GM13977 (cell line): ENCODE measurements at regions not wholly inside any gene's neighbourhood (a gene's known extent, or its start where the extent isn't known, plus 50 kb on each side); places are given as distances from the start of the nearest gene placed in this dataset.

ENCODE experiments used
- DNase-seq: peaks from one replicate; pipeline ENCODE4 v3.0.0; 2012; ENCODE audit warnings: low spot score
- in situ Hi-C: fragments of 300-500 bp; cut with MboI; formaldehyde crosslinking; loops from one replicate; pipeline ENCODE4 v1.12.0; 2022; ENCODE audit warnings: low sequenced_read_pairs, low pct_unique_long_range_greater_than_20kb, mixed read lengths, inconsistent platforms; ENCODE audit not compliant: unreplicated experiment
- TF ChIP-seq, protein P1 (sequence below): IDR thresholded peaks from 2 replicates; pipeline ENCODE4 v1.5.1; 2012; ENCODE audit warnings: mild to moderate bottlenecking, control low read depth; ENCODE audit not compliant: insufficient read depth; ENCODE audit errors: extremely low read depth, missing control alignments

DNA sequence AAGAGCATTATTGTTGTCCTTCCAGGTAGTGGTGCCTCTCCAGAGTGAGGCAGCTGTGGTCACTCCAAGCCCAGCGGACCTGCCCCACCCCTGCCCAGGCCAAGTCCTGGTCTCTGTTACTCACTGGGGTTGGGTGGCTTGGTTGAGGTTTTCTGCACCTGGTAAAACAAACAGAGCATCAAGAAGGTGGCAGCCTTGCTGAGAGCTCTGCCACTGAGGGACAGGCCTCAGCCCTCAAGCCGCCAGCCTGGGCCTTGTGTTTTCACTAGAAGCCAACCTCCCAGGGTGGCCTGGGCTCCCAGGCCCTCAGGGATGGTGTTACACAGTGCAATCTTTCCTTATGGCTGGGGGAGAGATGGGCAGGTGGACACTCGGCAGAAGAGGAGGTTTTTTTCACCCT is 182.7 kb downstream of the BCOR start:
- TF ChIP-seq, protein P1, sequence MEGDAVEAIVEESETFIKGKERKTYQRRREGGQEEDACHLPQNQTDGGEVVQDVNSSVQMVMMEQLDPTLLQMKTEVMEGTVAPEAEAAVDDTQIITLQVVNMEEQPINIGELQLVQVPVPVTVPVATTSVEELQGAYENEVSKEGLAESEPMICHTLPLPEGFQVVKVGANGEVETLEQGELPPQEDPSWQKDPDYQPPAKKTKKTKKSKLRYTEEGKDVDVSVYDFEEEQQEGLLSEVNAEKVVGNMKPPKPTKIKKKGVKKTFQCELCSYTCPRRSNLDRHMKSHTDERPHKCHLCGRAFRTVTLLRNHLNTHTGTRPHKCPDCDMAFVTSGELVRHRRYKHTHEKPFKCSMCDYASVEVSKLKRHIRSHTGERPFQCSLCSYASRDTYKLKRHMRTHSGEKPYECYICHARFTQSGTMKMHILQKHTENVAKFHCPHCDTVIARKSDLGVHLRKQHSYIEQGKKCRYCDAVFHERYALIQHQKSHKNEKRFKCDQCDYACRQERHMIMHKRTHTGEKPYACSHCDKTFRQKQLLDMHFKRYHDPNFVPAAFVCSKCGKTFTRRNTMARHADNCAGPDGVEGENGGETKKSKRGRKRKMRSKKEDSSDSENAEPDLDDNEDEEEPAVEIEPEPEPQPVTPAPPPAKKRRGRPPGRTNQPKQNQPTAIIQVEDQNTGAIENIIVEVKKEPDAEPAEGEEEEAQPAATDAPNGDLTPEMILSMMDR: no peak
- in situ Hi-C loops: no loop called here

GRCh38 chrX:39915596-39915995 is 182.2 kb downstream of the BCOR start:
- no peak for DNase-seq
- in situ Hi-C loops: no loop called here
- TF ChIP-seq, protein P1: no peak

More for the DNA sequence above, 182.7 kb downstream of the BCOR start:
- no peak for DNase-seq

GRCh38 chrX:39921838-39922237 is 175.9 kb downstream of the BCOR start:
- in situ Hi-C loops: no loop called here
- TF ChIP-seq, protein P1: no peak
- no peak for DNase-seq

DNA sequence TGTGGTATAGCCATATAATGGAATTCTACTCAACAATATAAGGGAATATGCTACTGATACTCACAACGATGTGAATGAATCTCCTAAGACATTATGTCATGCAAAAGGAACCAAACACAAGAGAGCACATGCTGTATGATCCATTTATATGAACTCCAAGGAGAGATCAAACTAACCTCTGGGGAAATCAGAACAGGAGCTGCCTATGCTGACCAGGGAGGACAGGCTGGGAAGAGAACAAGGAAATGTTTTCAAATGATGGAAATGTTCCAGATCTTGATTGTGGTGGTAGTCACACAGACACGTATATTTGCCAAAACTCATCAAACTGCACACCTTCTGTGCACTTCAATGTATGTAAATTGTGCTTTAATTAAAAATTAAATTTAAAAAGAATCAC is 175.3 kb downstream of the BCOR start:
- in situ Hi-C loops: no loop called here
- TF ChIP-seq, protein P1: no peak
- DNase-seq: no peak

DNA sequence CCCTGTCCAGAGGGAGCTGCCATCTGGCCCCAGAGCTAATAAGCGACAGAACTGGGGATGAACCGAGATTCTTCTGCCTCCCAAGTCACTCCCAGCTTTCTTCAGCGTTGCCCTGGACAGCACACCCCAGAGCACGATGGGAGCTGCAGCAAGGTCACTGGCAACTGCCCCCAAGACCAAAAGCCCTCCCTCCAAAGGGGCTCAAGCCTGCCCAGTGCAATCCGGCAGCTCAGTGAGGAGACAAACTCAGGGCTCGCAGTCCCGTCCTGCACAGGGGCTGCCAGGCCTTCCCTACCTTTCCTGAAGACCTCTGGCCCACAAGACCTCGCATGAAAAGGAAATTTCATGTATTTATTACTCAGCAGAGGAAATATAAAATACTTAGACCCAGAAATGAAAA is 174.8 kb downstream of the BCOR start:
- TF ChIP-seq, protein P1: no peak
- no peak for DNase-seq
- in situ Hi-C loops: no loop called here

DNA sequence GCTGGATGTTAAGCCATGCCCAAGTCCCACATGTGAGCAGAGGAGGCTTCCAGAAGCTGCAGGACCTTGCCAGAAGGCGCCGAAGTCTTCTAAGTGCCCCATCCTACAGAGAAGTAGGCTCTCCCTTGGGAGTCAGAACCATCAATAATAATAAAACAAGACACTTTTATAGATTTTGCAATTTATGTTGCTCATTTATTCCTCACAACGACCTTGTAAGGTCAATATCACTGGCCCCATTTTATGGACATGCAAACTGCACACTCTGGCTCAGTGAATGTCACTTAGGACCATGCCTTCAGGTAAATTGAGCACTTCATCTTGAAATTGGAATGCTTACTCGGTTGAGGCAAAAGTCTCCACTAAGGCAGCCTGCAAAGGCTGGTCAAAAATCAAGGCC is 170.4 kb downstream of the BCOR start:
- in situ Hi-C loops: no loop called here
- DNase-seq: no peak
- TF ChIP-seq, protein P1: no peak
